ENCODE measurements at regions not wholly inside any gene's neighbourhood (a gene's known extent, or its start where the extent isn't known, plus 50 kb on each side); places are given as distances from the start of the nearest gene placed in this dataset.
"Not testable (repeated sequence)": the region's sequence is repeated elsewhere in the genome, so short reads cannot be mapped to it uniquely, and the experiment has no call there.

DNA sequence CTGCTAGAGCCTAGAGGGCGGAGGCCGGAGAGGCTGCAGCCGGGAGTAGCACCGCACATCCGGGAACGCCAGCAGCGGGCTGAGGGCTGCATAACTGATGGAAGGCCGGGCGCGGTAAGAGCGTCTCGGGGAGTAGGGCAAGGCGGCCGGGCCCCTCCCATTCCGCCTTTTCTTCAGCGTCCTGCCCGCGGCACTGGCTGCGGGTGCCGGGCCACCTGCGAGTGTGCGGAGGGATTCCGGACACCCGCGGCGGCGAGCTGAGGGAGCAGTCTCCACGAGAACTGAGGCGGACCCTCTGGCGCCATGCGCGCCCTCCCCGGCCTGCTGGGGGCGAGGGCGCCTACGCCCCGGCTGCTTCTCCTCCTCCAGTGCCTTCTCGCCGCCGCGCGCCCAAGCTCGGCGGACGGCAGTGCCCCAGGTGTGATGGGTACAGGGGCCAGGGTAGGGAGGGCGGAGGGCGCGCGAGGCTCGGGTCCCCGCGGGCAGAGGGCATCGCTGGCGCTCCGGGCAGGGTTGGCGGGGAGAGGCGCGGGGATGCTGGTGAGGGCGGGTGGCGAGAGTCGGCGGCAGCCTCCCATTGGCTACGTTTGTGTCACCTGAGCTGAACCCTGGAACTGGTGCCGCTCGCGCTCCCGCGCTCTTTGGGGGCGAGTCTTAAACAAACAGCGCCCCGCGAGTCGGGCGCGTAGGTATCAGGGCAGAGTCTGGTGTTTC lies 334.4 kb downstream of the SRGAP2C start:
- no peak for DNase-seq (ENCODE audit: low read depth)

DNA sequence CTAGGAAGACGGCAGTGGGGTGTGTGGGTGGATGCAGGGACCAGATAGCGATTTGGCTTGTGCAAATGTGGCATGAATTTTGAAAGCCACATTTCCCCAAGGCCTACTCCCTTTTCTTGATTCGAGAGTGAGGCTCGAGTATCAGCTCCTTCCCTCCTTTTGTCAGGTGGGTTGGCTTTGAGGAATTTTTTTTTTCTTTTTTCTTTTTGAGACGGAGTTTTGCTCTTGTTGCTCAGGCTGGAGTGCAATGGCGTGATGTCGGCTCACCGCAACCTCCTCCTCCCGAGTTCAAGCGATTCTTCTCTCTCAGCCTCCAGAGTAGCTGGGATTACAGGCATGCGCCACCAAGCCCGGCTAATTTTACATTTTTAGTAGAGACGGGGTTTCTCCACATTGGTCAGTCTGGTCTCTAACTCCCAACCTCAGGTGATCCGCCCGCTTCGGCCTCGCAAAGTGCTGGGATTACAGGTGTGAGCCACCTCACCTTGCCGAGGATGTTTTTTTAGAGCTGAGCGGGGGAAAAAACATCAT lies 335.0 kb downstream of the SRGAP2C start:
- not testable (repeated sequence) for DNase-seq (ENCODE audit: low read depth)

DNA sequence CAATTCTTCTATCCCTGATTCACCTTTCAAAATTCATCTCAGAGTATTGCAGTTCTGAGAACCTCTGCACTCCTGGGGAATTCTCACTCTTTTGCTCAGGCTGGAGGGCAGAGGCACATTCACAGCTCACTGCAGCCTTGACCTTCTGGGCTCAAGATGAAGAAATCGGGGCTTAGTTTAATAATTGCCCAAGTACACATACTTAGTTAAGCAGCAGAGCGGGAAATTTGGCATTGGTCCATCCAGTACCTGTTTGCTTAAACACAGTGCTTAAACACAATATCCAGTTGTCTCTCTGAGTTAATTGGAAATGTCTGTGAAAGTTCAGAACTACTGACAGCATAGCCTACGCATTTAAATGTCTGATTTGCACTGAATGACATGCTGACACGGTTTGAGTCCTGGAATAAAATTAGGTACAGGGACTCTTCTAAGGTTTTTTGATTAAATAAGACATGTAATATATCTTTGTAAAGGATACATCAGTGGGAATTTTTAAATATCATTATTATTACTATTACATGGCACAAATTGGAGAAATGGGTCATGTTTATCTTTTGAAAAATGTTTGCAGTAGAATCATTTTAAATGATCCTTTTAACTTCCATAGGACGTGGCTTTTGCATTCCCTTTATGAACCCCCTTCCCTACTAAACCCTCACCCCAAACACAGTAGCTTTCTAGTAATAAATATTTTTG lies 337.4 kb downstream of the SRGAP2C start:
- DNase-seq (ENCODE audit: low read depth) = no peak

DNA sequence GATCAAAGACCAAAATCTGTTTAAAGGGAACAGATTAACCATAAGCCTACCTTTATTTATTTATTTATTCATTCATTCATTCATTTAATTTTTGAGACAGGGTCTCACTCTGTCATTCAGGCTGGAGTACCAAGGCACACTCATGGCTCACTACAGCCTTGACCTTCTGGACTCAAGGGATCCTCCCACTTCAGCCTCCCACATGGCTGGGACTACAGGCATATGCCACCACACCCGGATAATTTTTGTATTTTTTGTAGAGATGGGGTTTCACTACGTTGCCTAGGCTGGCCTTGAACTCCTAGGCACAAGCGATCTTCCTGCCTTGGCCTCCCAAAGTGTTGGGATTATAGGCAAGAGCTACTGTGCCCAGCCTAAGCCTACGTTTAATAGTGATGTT lies 338.3 kb downstream of the SRGAP2C start:
- not testable (repeated sequence) for DNase-seq (ENCODE audit: low read depth)

DNA sequence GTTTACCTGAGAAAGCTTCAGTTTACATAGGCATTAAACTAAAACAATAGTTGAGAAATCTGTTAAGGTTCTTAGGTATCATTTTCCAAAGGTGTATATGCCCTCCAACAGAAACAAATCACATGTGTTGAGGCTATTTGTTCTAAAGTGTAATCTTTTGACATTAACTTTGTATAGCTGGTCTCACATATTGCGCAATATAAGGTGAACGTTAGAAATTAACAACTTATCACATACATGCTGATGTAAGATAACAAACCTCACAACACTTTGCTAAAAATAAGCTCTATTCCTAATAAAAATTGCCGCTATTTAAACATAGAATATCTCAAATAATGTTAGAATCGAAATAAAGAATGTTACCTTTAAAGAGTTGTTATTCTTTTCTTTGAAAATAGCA lies 340.6 kb downstream of the SRGAP2C start:
- DNase-seq (ENCODE audit: low read depth) = no peak

DNA sequence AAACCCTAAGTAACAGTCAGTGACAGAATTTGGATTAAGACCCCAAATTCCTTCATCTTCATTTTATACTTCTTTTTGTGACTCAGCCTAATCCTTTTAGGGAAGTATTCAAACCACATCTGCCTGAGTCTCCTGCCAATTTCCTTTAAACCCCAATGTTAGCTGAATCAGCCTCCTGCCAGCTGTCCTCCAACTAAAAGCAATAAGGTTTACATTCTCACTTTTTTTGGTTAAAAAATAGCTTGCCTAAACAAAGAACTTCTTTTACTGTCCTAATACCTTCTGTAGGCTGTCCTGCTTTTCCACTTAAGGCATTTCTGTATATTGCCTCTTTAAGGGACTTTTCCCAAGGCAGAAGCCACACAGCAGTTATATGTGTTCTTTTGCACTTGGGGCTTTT lies 344.2 kb downstream of the SRGAP2C start:
- DNase-seq (ENCODE audit: low read depth) = not testable (repeated sequence)

DNA sequence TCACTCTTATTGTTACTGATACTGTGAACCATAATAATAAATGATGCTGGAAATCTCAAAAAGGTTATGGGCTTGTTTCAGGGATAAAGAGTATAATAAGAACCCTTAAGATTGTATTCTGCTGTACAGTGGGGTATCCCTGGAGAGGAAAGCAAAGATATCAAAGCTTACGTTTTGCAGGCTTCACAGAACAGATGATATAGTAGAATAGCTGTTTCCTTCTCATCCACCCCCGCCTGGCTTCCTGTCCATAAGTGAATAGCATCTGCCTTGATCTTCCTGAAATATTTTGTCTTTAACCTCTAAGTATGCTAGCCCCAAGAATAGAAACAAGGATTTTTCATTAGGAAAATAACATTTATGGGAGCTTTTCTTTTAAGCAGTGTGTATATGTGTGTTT lies 345.3 kb downstream of the SRGAP2C start:
- DNase-seq (ENCODE audit: low read depth) = not testable (repeated sequence)

DNA sequence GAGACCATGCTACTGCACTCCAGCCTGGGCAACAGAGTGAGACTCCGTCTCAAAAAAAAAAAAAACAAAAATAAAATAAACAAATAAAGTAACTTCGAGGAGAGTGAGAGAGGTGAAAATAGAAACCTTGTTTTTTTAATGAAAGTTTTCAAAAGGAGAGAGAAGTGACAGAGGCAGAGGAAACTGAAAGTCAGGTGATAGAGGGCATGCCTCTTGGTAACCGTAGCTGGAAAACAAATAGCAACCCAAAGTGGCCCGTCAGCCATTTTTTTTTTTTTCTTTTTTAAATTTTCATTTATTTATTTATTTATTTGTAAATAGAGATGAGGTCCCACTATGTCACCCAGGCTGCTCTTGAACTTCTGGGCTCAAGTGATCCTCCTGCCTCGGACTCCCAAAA lies 347.0 kb downstream of the SRGAP2C start:
- DNase-seq (ENCODE audit: low read depth) = not testable (repeated sequence)

DNA sequence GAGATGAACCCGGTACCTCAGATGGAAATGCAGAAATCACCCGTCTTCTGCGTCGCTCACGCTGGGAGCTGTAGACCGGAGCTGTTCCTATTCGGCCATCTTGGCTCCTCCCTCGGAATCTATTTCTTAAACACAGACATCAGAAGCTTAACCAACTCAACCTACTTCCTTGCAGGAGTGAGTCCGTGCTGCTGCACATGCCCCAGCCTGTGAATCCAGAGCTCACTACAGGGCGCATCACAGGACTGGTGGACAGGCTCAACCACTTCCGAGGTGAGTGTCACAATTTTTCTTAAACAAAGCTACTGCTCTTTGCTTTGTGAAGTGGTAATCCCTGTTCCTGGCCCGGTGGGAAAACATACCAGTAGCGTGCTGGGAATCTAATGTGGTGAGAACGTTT lies 353.4 kb downstream of the SRGAP2C start:
- DNase-seq (ENCODE audit: low read depth) = not testable (repeated sequence)

DNA sequence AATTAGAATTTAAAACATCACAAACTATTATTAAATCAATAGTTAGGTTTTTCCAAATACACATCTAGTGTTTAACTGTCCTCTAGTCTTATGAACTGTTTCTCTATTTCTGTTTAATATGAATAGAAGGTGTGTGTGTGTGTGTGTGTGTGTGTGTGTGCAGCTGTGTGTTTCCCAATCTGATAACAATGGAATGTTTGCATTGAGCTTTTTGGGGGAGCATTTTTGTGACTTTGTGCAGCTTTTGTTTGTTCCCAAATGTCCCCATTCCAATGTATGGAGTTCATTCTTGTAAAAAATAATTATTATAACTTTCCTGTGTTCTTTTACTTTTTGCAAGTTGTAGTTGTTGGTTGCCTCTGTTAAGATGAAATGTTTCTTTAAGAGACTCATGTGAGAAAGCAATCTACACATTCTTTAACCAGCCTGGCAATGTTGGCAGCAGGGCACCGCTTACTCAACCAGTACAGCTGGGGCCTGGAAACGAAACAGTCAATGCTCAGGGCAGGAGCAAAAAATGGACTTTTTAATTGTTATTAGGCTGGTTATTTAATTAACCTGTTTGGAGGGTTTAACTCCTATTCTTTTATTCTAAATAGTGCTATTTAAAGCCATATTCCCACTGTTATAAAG lies 354.3 kb downstream of the SRGAP2C start:
- DNase-seq (ENCODE audit: low read depth) = no peak

DNA sequence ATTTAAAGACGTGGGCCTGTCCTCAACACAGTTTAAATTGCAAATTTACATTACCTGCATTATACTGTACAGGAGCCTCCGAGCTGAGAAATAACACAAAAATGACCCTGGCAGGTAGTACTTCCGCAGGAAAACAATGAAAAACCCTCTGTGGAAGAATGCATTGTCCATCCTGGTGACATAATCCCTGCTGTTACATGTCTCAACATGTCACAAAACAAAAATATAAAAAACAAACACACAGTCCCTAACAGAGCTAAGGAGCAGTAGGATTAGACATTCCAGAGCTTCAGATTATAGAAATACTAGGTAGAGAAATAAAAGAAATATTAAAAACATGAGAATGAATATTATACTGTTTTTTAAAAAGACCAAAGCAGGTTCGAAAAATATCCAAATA lies 359.2 kb downstream of the SRGAP2C start:
- DNase-seq (ENCODE audit: low read depth) = not testable (repeated sequence)

DNA sequence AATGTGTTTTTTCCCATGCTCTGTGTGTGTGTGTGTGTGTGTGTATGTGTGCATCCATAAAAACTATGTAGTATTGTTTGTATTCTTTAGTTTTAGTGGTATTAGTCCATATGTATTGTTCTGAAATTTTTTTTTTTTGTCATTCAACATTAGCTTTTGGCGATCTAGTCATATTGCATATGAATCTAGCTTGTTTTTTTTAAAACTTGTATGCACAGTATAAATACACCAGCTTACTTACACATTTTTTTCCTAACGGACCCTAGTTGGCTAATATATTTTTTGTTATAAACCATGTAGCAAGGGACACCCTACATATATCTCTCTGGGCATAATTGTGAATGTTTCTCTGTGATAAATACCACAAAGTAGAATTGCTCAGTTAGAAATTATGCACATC lies 359.7 kb downstream of the SRGAP2C start:
- no peak for DNase-seq (ENCODE audit: low read depth)

DNA sequence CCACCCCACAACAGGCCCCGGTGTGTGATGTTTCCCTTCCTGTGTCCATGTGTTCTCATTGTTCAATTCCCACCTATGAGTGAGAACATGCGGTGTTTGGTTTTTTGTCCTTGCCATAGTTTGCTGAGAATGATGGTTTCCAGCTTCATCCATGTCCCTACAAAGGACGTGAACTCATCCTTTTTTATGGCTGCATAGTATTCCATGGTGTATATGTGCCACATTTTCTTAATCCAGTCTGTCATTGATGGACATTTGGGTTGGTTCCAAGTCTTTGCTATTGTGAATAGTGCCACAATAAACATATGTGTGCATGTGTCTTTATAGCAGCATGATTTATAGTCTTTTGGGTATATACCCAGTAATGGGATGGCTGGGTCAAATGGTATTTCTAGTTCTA lies 361.1 kb downstream of the SRGAP2C start:
- DNase-seq (ENCODE audit: low read depth) = not testable (repeated sequence)

DNA sequence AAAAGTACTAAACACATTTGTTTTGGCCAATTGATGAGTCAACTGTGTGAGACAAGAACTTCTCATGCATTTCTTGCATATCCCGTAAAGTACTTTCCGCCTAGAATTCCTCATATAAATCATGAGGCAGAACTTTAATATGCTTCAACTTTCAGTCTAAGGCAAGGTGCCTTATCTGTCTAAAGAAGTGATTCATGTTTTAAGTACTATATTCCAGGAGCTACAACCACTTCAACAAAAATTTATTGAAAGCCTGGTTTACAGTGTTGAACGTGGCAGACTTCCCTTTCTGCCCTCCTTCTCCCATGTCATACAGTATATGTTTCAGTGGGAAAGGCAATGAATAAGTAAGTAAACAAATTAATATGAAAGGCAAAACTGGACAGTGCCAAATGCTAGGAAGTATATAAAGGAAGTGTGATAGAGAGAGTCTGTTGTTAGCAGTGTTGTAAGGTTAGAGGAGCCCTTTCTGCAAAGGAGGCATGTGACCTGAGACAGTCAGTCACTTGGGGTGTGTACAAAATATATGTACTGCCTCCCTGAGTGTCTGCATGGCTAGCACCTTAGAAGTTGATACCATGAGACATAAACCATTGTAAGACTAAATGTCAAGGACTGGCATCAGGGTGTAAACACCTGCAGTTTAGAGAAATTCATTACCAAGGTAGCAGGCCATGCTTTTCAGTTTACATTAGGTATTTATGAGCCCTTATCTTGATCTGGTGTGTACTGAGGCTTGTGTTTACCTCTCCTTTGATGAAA lies 362.2 kb downstream of the SRGAP2C start:
- DNase-seq (ENCODE audit: low read depth) = no peak

DNA sequence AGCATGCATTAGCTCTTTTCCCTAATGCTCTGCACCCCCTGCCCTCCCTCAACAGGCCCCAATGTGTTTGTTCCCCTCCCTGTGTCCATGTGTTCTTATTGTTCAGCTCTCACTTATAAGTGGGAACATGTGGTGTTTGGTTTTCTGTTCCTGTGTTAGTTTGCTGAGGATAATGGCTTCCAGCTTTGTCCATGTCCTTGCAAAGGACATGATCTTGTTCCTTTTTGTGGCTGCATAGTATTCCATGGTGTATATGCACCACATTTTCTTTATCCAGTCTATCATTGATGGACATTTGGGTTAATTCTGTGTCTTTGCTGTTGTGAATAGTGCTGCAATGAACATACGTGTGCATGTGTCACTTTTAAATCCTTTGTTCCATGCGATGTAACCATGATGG lies 363.0 kb downstream of the SRGAP2C start:
- DNase-seq (ENCODE audit: low read depth) = not testable (repeated sequence)

DNA sequence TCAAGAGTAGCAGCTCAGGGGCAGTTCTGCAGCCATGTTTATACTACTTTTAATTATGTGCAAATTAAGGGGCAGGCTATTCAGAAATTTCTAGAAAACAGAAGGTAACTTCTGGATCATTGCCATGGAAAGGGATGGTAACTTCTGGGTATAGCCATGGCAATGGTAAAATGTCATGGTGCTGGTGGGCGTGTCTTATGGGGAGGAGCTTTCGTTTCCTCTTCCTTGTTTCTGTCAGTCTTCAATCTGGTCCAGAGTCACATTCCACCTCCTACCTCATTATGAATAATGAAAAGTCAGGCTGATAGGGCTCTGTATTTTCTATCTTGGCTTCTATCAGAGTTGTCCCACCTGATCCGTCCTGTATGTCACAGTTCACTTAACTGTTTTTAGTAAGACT lies 366.0 kb downstream of the SRGAP2C start:
- not testable (repeated sequence) for DNase-seq (ENCODE audit: low read depth)

DNA sequence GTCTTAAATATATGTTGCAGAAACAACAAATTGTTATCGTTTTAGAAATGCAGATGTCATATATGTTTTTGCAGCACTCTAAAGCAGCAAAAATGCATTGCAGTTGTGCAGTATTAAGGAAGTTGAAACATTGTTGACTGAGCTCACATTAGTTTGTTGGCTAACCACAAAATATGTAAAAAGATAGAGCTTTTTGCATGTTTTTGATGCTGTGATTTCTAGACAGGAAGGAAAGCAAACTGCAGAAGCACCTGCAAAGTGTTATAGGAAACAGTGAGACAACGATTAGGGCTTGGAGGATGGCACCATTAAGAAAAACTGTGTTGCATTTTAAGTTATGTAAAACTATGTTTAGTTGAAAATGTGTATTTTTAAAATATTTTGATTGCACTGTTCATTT lies 366.7 kb downstream of the SRGAP2C start:
- DNase-seq (ENCODE audit: low read depth) = not testable (repeated sequence)

DNA sequence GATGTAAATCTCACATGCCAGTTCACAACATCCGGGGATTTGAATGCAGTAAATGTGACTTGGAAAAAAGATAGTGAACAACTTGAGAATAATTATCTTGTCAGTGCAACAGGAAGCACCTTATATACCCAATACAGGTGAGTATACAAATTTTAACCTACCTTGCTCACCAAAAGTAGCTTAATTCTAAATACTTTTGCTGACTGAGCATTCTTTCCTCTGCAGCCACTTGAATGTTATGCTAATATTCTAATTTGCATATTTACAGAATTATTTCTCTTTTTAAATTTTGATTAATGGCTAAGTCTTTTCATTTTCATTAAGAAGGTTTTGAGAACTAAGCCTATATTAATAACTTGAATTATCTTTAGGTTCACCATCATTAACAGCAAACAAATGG lies 371.8 kb downstream of the SRGAP2C start:
- DNase-seq (ENCODE audit: low read depth) = not testable (repeated sequence)

DNA sequence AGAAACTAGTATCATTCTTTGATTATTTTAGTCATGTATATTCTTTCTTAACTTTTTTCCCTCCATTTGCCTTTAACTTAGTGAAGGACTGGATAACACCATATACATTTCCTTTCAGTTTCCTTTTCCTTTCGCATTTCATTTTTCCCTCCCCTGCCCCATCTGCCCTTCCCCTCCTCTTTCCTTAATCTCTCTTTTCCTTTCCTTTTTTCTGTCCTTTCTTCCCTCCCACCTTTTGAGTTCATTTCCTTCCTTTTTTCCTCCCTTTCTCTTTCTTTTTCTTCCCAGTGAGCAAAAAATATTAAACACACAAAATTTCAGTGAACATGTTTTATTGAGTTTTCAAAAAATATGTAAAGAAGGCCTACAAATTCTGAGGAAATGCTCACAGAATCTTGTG lies 373.3 kb downstream of the SRGAP2C start:
- not testable (repeated sequence) for DNase-seq (ENCODE audit: low read depth)

DNA sequence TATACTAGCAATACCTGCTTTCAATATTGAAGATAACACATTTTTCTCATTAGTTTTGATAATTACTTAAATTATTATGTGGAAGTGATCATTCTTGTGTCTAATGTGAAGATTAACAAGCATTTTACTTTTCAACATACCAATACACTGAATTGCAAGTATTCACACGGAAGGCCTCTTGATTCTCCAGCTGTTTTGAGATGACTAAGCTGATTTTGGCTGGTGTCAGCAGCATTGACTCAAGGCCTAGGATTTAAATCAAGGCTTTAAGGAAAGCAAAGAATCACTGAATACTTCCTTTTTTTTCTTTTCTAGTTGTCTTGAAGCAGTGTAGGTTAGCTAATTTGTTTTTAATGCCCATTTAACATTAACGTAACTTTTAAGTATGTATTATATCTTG lies 373.7 kb downstream of the SRGAP2C start:
- DNase-seq (ENCODE audit: low read depth) = peak; percentile 78

DNA sequence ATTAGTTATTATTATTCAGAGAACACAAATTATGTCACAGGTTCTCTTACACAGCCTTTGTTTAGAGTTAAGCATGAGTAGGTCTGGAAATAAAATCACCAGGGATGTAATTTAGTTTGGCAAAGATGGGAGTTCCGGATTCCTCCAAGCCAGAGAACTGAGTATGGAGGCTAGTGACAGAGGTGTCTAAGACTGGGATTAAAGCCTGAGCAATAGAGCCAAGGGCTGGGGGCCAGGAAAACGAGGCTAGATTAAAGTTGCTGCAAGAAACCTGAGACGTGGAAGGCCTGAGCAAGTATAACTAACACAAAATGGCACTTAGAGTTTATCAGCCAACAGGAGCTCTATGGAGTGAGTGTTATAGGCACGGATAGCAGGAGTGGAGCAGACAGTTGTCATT lies 381.6 kb downstream of the SRGAP2C start:
- DNase-seq (ENCODE audit: low read depth) = peak; percentile 3

DNA sequence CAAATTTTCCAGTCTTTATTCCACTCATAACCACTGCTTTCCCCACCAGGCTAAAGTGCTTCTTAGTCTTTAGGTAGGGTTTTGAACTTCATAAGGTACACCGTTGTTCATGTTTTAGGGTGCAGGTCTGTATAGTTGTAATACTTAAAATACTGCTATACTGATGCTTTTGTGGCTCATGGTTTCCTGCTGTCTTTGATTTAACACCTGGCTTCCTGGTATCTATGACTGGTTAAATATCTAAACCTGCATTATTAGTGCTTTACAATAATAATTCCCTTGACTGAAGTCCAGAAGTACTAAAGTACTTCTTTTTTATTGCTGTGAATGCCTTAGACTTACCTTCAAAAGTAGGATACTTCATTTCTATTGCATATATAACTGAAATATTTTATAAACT lies 384.7 kb downstream of the SRGAP2C start:
- no peak for DNase-seq (ENCODE audit: low read depth)

Measured in fibroblast of gingiva (primary cell).